Endothelial cell (in vitro differentiated cells): ENCODE measurements at regions not wholly inside any gene's neighbourhood (a gene's known extent, or its start where the extent isn't known, plus 50 kb on each side); places are given as distances from the start of the nearest gene placed in this dataset.
"Not testable (repeated sequence)": the region's sequence is repeated elsewhere in the genome, so short reads cannot be mapped to it uniquely, and the experiment has no call there.

Source experiments
- DNase-seq: peaks from one replicate; pipeline ENCODE4 v3.0.0; 2021; ENCODE audit warnings: low spot score
- H3K27ac Mint-ChIP-seq: one replicate; pipeline ENCODE4 v1.8.0; 2021; ENCODE audit warnings: mixed read lengths, inconsistent platforms; ENCODE audit not compliant: unreplicated experiment
- H3K27me3 Mint-ChIP-seq: one replicate; pipeline ENCODE4 v1.8.0; 2021; ENCODE audit warnings: mild to moderate bottlenecking, moderate library complexity, mixed read lengths, inconsistent platforms; ENCODE audit not compliant: unreplicated experiment
- H3K36me3 Mint-ChIP-seq: one replicate; pipeline ENCODE4 v1.8.0; 2021; ENCODE audit warnings: mild to moderate bottlenecking, low read depth, mixed read lengths, inconsistent platforms; ENCODE audit not compliant: unreplicated experiment
- H3K4me1 Mint-ChIP-seq: one replicate; pipeline ENCODE4 v1.8.0; 2021; ENCODE audit warnings: mild to moderate bottlenecking, mixed read lengths, inconsistent platforms; ENCODE audit not compliant: unreplicated experiment
- H3K4me3 Mint-ChIP-seq: one replicate; pipeline ENCODE4 v1.8.0; 2021; ENCODE audit warnings: mild to moderate bottlenecking, mixed read lengths, inconsistent platforms; ENCODE audit not compliant: unreplicated experiment
- H3K9me3 Mint-ChIP-seq: one replicate; pipeline ENCODE4 v1.8.0; 2021; ENCODE audit warnings: mixed read lengths, inconsistent platforms; ENCODE audit not compliant: unreplicated experiment
- TF ChIP-seq, protein P1 (sequence below): fragments of 200-600 bp; sonication (generic); IDR thresholded peaks from one replicate; pipeline ENCODE4 v1.5.0; 2021; ENCODE audit warnings: antibody characterized with exemption; ENCODE audit not compliant: unreplicated experiment

- H3K36me3 Mint-ChIP-seq: no peaks in the 10 kb centered on the region
- H3K9me3 Mint-ChIP-seq: peaks cover 3% of the 10 kb centered on the region
- H3K27ac Mint-ChIP-seq: no peak overlapping the region
- no peak overlapping the region for H3K4me3 Mint-ChIP-seq
- DNase-seq: no peak
- TF ChIP-seq, protein P1, sequence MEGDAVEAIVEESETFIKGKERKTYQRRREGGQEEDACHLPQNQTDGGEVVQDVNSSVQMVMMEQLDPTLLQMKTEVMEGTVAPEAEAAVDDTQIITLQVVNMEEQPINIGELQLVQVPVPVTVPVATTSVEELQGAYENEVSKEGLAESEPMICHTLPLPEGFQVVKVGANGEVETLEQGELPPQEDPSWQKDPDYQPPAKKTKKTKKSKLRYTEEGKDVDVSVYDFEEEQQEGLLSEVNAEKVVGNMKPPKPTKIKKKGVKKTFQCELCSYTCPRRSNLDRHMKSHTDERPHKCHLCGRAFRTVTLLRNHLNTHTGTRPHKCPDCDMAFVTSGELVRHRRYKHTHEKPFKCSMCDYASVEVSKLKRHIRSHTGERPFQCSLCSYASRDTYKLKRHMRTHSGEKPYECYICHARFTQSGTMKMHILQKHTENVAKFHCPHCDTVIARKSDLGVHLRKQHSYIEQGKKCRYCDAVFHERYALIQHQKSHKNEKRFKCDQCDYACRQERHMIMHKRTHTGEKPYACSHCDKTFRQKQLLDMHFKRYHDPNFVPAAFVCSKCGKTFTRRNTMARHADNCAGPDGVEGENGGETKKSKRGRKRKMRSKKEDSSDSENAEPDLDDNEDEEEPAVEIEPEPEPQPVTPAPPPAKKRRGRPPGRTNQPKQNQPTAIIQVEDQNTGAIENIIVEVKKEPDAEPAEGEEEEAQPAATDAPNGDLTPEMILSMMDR: no peak
- peaks cover 5% of the 10 kb centered on the region for H3K27me3 Mint-ChIP-seq
- no peaks in the 10 kb centered on the region for H3K4me1 Mint-ChIP-seq
Measured at GRCh38 chr15:55094136-55094535, 102.6 kb downstream of the RSL24D1 start.

DNA sequence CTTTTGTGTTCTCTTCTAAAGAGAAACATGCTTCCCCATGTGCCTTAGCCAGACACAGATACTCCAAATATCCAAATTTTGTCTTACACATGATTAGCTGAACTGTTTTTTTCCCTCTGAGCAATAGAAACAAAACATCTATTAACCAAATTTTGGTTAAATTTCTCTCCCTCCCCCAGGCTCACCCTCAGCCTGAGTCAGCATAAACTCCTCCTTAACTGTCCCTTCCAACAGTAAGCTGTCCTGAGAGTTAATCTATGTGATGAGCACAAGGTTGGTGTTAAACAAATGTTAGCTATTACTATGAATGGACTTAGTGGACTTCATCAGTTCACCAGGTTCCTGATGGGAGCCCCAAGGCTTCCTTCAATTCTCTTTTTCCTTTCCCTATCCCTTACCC is 108.5 kb downstream of the RSL24D1 start:
- peaks cover 3% of the 10 kb centered on the region for H3K9me3 Mint-ChIP-seq
- no peaks in the 10 kb centered on the region for H3K4me1 Mint-ChIP-seq
- H3K4me3 Mint-ChIP-seq: no peak overlapping the region
- no peaks in the 10 kb centered on the region for H3K36me3 Mint-ChIP-seq
- DNase-seq: no peak
- no peak overlapping the region for H3K27ac Mint-ChIP-seq
- peaks cover 6% of the 10 kb centered on the region for H3K27me3 Mint-ChIP-seq
- TF ChIP-seq, protein P1: no peak

- no peak overlapping the region for H3K4me3 Mint-ChIP-seq
- TF ChIP-seq, protein P1: no peak
- H3K27me3 Mint-ChIP-seq: peaks cover 1% of the 10 kb centered on the region
- H3K27ac Mint-ChIP-seq: no peak overlapping the region
- no peaks in the 10 kb centered on the region for H3K4me1 Mint-ChIP-seq
- no peaks in the 10 kb centered on the region for H3K9me3 Mint-ChIP-seq
- H3K36me3 Mint-ChIP-seq: no peaks in the 10 kb centered on the region
- DNase-seq: no peak
Measured at GRCh38 chr15:55084673-55085072, 112.1 kb downstream of the RSL24D1 start.

DNA sequence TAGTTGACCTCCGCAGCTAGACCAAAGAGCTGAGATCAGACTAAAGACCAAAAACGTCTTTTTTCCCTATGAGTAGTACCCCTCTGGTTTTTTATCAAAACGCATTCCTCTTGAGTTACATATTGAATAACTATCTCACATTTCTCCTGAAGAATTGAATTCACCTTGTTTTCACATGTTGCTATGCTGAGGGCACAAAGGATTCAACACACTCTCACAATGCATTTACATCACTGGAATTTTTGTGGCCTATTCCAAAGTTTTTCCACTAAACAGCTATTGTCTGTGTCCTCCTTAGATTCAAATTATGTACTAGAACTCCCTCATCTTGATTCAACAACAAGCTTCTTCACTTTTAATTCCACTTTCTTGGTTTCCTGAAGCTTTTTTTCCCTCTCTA is 112.5 kb downstream of the RSL24D1 start:
- no peak overlapping the region for H3K4me3 Mint-ChIP-seq
- H3K36me3 Mint-ChIP-seq: no peaks in the 10 kb centered on the region
- DNase-seq: no peak
- peaks cover 1% of the 10 kb centered on the region for H3K27me3 Mint-ChIP-seq
- H3K9me3 Mint-ChIP-seq: no peaks in the 10 kb centered on the region
- no peaks in the 10 kb centered on the region for H3K4me1 Mint-ChIP-seq
- H3K27ac Mint-ChIP-seq: no peak overlapping the region
- TF ChIP-seq, protein P1: no peak

DNA sequence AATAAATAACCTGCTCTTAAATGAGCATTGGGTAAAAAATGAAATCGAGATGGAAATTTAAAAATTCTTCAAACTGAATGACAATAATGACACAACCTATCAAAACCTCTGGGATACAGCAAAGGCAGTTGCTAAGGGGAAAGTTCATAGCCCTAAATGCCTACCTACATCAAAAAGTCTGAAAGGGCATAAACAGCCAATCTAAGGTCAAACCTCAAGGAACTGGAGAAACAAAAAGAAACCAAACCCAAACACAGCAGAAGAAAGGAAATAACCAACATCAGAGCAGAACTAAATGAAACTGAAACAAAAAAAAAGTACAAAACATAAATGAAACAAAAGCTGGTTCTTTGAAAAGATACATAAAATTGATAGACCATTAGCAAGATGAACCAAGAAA is 119.7 kb downstream of the RSL24D1 start:
- DNase-seq, H3K4me3 Mint-ChIP-seq, H3K27ac Mint-ChIP-seq, H3K27me3 Mint-ChIP-seq, H3K9me3 Mint-ChIP-seq, H3K36me3 Mint-ChIP-seq, H3K4me1 Mint-ChIP-seq: not testable (repeated sequence)

- no peak for DNase-seq
- TF ChIP-seq, protein P1: no peak
- no peak overlapping the region for H3K4me3 Mint-ChIP-seq
- no peak overlapping the region for H3K27ac Mint-ChIP-seq
- no peaks in the 10 kb centered on the region for H3K4me1 Mint-ChIP-seq
- H3K9me3 Mint-ChIP-seq: no peaks in the 10 kb centered on the region
- H3K36me3 Mint-ChIP-seq: no peaks in the 10 kb centered on the region
- no peaks in the 10 kb centered on the region for H3K27me3 Mint-ChIP-seq
Measured at GRCh38 chr15:55074431-55074830, 122.3 kb downstream of the RSL24D1 start.

GRCh38 chr15:55063970-55064369 is 132.8 kb downstream of the RSL24D1 start:
- H3K4me3 Mint-ChIP-seq, H3K4me1 Mint-ChIP-seq, H3K27ac Mint-ChIP-seq, H3K27me3 Mint-ChIP-seq, H3K36me3 Mint-ChIP-seq, DNase-seq: not testable (repeated sequence)
- H3K9me3 Mint-ChIP-seq: peaks cover 12% of the 10 kb centered on the region
